ENCODE measurements at regions not wholly inside any gene's neighbourhood (a gene's known extent, or its start where the extent isn't known, plus 50 kb on each side); places are given as distances from the start of the nearest gene placed in this dataset.
A peak's percentile ranks its signal among the peaks of the same experiment; 100 is the strongest.

DNA sequence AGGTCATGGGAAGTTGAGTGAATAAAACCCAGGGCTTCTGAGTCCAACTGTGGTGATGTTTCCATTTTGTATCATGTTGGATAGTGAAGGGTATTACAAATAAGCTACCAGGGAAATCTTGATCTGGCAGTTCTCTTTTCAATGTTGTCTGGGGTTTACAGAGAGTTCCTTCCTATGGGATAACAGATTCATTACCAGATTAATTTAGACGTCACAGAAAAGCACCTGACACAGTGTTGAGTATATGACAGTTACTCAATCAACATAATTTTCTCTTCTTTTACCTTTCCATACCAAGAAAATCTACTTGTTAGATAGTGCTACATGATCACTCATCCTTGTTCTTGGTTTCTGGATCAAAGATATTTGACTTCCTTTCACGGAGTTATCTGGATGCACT is 270.9 kb downstream of the ACTL7B start:
- no CpG with 5 or more reads among the region's 2 CpGs for WGBS (ENCODE audit: insufficient coverage)
- Histone ChIP-seq H3K36me3 (ENCODE audit: control insufficient read depth, insufficient read depth, low read length) (no peaks in the 10 kb centered on the region), H3K4me1 (ENCODE audit: control insufficient read depth, insufficient read depth, low read length) (peaks cover 3% of the 10 kb centered on the region), H3K27ac (ENCODE audit: low read depth, low read length) (no peak overlapping the region), H3K4me3 (ENCODE audit: low read depth, low read length) (no peak overlapping the region), H3K27me3 (ENCODE audit: control insufficient read depth, insufficient read depth, low read length) (no peaks in the 10 kb centered on the region), H3K9me3 (ENCODE audit: control insufficient read depth, insufficient read depth, low read length) (no peaks in the 10 kb centered on the region)
- DNase-seq (ENCODE audit: low read depth in 4 of 6, low spot score in 6 of 6): no peak

DNA sequence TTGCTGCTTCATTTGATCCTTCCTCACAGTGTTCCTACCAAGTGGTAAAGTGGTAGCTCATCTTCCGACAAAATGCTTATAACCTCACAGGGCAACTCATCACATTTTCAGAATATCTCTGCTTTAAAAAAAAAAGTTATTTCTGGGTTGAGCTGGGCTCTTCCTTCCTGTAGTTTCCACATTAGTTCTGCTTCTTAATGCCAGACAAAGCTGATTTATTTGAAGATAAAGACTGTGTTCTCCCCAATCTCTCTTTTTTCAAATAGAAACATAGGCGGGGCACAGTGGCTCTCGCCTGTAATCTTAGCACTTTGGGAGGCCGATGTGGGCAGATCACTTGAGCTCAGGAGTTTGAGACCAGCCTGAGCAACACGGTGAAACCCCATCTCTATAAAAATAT is 273.1 kb downstream of the ACTL7B start:
- 67% methylated on average over 1 of the region's 5 CpGs for WGBS (ENCODE audit: insufficient coverage)
- peaks cover 3% of the 10 kb centered on the region for H3K4me1 ChIP-seq (ENCODE audit: control insufficient read depth, insufficient read depth, low read length)
- DNase-seq (ENCODE audit: low read depth in 4 of 6, low spot score in 6 of 6): no peak
- no peaks in the 10 kb centered on the region for H3K9me3 ChIP-seq (ENCODE audit: control insufficient read depth, insufficient read depth, low read length)
- no peaks in the 10 kb centered on the region for H3K27me3 ChIP-seq (ENCODE audit: control insufficient read depth, insufficient read depth, low read length)
- no peaks in the 10 kb centered on the region for H3K36me3 ChIP-seq (ENCODE audit: control insufficient read depth, insufficient read depth, low read length)
- H3K27ac ChIP-seq (ENCODE audit: low read depth, low read length): no peak overlapping the region
- H3K4me3 ChIP-seq (ENCODE audit: low read depth, low read length): no peak overlapping the region

GRCh38 chr9:108579757-108580439 is 275.9 kb downstream of the ACTL7B start:
- H3K36me3 ChIP-seq (ENCODE audit: control insufficient read depth, insufficient read depth, low read length): no peaks in the 10 kb centered on the region
- WGBS (ENCODE audit: insufficient coverage): 77% methylated on average over 5 of the region's 6 CpGs
- no peaks in the 10 kb centered on the region for H3K27me3 ChIP-seq (ENCODE audit: control insufficient read depth, insufficient read depth, low read length)
- no peak overlapping the region for H3K4me3 ChIP-seq (ENCODE audit: low read depth, low read length)
- no peak overlapping the region for H3K27ac ChIP-seq (ENCODE audit: low read depth, low read length)
- DNase-seq (ENCODE audit: low read depth in 4 of 6, low spot score in 6 of 6): peak in 2 of 6 donors; percentile 29 to 37
- no peaks in the 10 kb centered on the region for H3K9me3 ChIP-seq (ENCODE audit: control insufficient read depth, insufficient read depth, low read length)
- peaks cover 3% of the 10 kb centered on the region for H3K4me1 ChIP-seq (ENCODE audit: control insufficient read depth, insufficient read depth, low read length)

DNA sequence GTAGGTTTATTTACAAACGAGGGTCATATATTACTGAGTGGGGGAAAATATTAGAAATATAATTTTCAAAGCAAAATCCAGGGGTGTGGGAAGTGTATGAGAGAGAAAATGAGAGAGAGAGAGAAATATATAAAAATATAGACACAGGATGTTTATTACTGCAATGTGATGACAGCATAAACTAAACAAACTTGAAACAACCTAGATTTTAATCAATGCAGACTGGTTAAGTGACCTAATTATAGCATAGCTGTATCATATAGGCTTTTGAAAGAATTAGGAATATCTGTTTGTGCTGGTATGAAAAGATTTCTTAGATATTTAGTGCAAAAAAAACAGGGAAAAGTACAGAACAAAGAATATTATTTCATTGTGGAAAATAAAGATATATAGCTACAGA is 280.5 kb downstream of the ACTL7B start:
- peaks cover 3% of the 10 kb centered on the region for H3K4me1 ChIP-seq (ENCODE audit: control insufficient read depth, insufficient read depth, low read length)
- H3K4me3 ChIP-seq (ENCODE audit: low read depth, low read length): no peak overlapping the region
- H3K36me3 ChIP-seq (ENCODE audit: control insufficient read depth, insufficient read depth, low read length): no peaks in the 10 kb centered on the region
- DNase-seq (ENCODE audit: low read depth in 4 of 6, low spot score in 6 of 6): no peak
- no peak overlapping the region for H3K27ac ChIP-seq (ENCODE audit: low read depth, low read length)
- H3K9me3 ChIP-seq (ENCODE audit: control insufficient read depth, insufficient read depth, low read length): no peaks in the 10 kb centered on the region
- H3K27me3 ChIP-seq (ENCODE audit: control insufficient read depth, insufficient read depth, low read length): no peaks in the 10 kb centered on the region
- no CpG with 5 or more reads among the region's 1 CpG for WGBS (ENCODE audit: insufficient coverage)

DNA sequence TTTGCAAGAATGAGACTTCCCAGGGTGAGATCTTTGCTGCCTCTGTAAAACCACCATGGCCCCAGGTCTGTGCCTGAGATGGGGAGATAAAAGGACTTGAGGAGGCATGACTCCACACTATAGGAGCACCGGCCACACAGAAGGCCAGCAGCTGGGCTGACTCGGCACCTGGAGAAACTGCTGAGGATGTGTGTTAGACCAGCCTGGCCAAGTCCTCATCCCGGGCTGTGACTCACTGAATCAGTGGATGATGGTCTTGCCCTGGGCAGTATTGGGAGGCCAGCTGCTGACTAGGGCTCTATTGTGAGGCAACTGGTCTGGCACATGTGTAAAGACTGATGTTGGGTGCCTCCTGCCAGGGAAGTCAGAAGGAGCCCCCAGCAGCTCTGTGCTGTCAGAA is 286.2 kb downstream of the ACTL7B start:
- WGBS (ENCODE audit: insufficient coverage): 78% methylated on average over 3 of the region's 3 CpGs
- Histone ChIP-seq H3K4me1 (ENCODE audit: control insufficient read depth, insufficient read depth, low read length) (no peaks in the 10 kb centered on the region), H3K9me3 (ENCODE audit: control insufficient read depth, insufficient read depth, low read length) (no peaks in the 10 kb centered on the region), H3K4me3 (ENCODE audit: low read depth, low read length) (no peak overlapping the region), H3K27me3 (ENCODE audit: control insufficient read depth, insufficient read depth, low read length) (no peaks in the 10 kb centered on the region), H3K36me3 (ENCODE audit: control insufficient read depth, insufficient read depth, low read length) (no peaks in the 10 kb centered on the region), H3K27ac (ENCODE audit: low read depth, low read length) (no peak overlapping the region)
- DNase-seq (ENCODE audit: low read depth in 4 of 6, low spot score in 6 of 6): no peak

DNA sequence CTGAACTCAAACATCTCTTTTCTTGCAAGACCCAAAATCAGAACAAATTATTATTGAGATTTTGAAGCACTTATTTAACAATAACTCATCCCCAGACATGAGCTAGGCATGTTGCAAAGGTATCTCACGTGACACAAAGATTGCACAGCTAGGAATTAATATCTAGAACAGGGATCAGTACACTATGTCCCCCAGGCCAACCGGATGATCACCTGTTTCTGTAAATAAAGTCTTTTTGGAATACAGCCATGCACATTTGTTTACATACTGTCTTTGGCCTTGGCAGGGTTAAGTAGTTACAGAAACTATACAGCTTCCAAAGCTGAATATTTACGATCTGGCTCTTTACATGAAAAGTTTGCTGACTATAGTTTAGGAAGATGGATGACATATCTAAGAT is 287.7 kb downstream of the ACTL7B start:
- Histone ChIP-seq H3K27me3 (ENCODE audit: control insufficient read depth, insufficient read depth, low read length) (no peaks in the 10 kb centered on the region), H3K4me3 (ENCODE audit: low read depth, low read length) (no peak overlapping the region), H3K4me1 (ENCODE audit: control insufficient read depth, insufficient read depth, low read length) (no peaks in the 10 kb centered on the region), H3K27ac (ENCODE audit: low read depth, low read length) (no peak overlapping the region), H3K36me3 (ENCODE audit: control insufficient read depth, insufficient read depth, low read length) (no peaks in the 10 kb centered on the region), H3K9me3 (ENCODE audit: control insufficient read depth, insufficient read depth, low read length) (no peaks in the 10 kb centered on the region)
- no peak for DNase-seq (ENCODE audit: low read depth in 4 of 6, low spot score in 6 of 6)
- no CpG with 5 or more reads among the region's 3 CpGs for WGBS (ENCODE audit: insufficient coverage)

DNA sequence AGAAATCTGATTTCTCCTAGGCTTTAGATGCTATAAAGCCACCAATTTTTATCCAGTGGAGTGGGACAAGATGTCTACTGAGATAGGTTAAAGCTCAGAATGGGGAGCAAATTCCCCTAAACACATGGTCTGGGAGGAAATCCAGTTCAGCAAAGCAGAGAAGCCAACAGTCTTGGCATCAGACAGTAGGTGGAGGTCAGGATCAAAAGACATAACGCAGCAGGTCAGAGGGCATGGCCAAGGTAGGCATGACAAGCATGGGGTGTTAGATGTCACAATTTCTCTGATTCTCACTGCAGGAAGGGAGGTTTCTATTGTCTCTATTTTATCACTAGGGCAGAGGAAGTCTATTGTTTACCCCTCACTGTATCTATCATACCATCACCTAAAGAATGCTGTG is 288.2 kb downstream of the ACTL7B start:
- Histone ChIP-seq H3K4me1 (ENCODE audit: control insufficient read depth, insufficient read depth, low read length) (no peaks in the 10 kb centered on the region), H3K27ac (ENCODE audit: low read depth, low read length) (no peak overlapping the region), H3K27me3 (ENCODE audit: control insufficient read depth, insufficient read depth, low read length) (no peaks in the 10 kb centered on the region), H3K4me3 (ENCODE audit: low read depth, low read length) (no peak overlapping the region), H3K9me3 (ENCODE audit: control insufficient read depth, insufficient read depth, low read length) (no peaks in the 10 kb centered on the region), H3K36me3 (ENCODE audit: control insufficient read depth, insufficient read depth, low read length) (no peaks in the 10 kb centered on the region)
- WGBS (ENCODE audit: insufficient coverage): no CpG with 5 or more reads among the region's 1 CpG
- no peak for DNase-seq (ENCODE audit: low read depth in 4 of 6, low spot score in 6 of 6)

GRCh38 chr9:108565651-108566378 is 290.0 kb downstream of the ACTL7B start:
- H3K27ac ChIP-seq (ENCODE audit: low read depth, low read length): no peak overlapping the region

GRCh38 chr9:108562176-108562575 is 293.6 kb downstream of the ACTL7B start:
- Histone ChIP-seq H3K27me3 (ENCODE audit: control insufficient read depth, insufficient read depth, low read length) (no peaks in the 10 kb centered on the region), H3K9me3 (ENCODE audit: control insufficient read depth, insufficient read depth, low read length) (no peaks in the 10 kb centered on the region), H3K27ac (ENCODE audit: low read depth, low read length) (no peak overlapping the region), H3K4me3 (ENCODE audit: low read depth, low read length) (no peak overlapping the region), H3K4me1 (ENCODE audit: control insufficient read depth, insufficient read depth, low read length) (no peaks in the 10 kb centered on the region), H3K36me3 (ENCODE audit: control insufficient read depth, insufficient read depth, low read length) (no peaks in the 10 kb centered on the region)
- 97% methylated on average over 3 of the region's 3 CpGs for WGBS (ENCODE audit: insufficient coverage)
- DNase-seq (ENCODE audit: low read depth in 4 of 6, low spot score in 6 of 6): no peak

More at GRCh38 chr9:108565651-108566378, 290.0 kb downstream of the ACTL7B start:
- WGBS (ENCODE audit: insufficient coverage): 0% methylated on average over 1 of the region's 2 CpGs
- H3K36me3 ChIP-seq (ENCODE audit: control insufficient read depth, insufficient read depth, low read length): no peaks in the 10 kb centered on the region
- no peaks in the 10 kb centered on the region for H3K4me1 ChIP-seq (ENCODE audit: control insufficient read depth, insufficient read depth, low read length)
- no peaks in the 10 kb centered on the region for H3K27me3 ChIP-seq (ENCODE audit: control insufficient read depth, insufficient read depth, low read length)
- DNase-seq (ENCODE audit: low read depth in 4 of 6, low spot score in 6 of 6): peak; percentile 63 to 96 (median 81)
- no peak overlapping the region for H3K4me3 ChIP-seq (ENCODE audit: low read depth, low read length)
- no peaks in the 10 kb centered on the region for H3K9me3 ChIP-seq (ENCODE audit: control insufficient read depth, insufficient read depth, low read length)

GRCh38 chr9:108559432-108559831 is 296.4 kb downstream of the ACTL7B start:
- no peak overlapping the region for H3K4me3 ChIP-seq (ENCODE audit: low read depth, low read length)
- no CpG with 5 or more reads among the region's 2 CpGs for WGBS (ENCODE audit: insufficient coverage)

More at GRCh38 chr9:108559432-108559831, 296.4 kb downstream of the ACTL7B start:
- Histone ChIP-seq H3K27me3 (ENCODE audit: control insufficient read depth, insufficient read depth, low read length) (no peaks in the 10 kb centered on the region), H3K27ac (ENCODE audit: low read depth, low read length) (no peak overlapping the region), H3K4me1 (ENCODE audit: control insufficient read depth, insufficient read depth, low read length) (no peaks in the 10 kb centered on the region), H3K36me3 (ENCODE audit: control insufficient read depth, insufficient read depth, low read length) (no peaks in the 10 kb centered on the region), H3K9me3 (ENCODE audit: control insufficient read depth, insufficient read depth, low read length) (no peaks in the 10 kb centered on the region)
- DNase-seq (ENCODE audit: low read depth in 4 of 6, low spot score in 6 of 6): no peak
